HepG2 (cell line): ENCODE measurements at regions not wholly inside any gene's neighbourhood (a gene's known extent, or its start where the extent isn't known, plus 50 kb on each side); places are given as distances from the start of the nearest gene placed in this dataset.

Experiments used
- ATAC-seq: fragments of 200-7000 bp; cut with Tn5 transposase; 3 replicates; pipeline ENCODE4 v1.9.1; 2020; ENCODE audit warnings: mild to moderate bottlenecking, moderate library complexity
- BruUV-seq: library from RNA; stranded (reverse); fragments of 400-500 nt; replicated peaks from 2 replicates; lab custom pipeline; 2021; lab: Mats Ljungman, UMichigan
- CTCF ChIA-PET: fragments of 300-600 bp; formaldehyde crosslinking; extraction: SDS; loops from one replicate; lab custom pipeline; 2021; ENCODE audit warnings: low total read pairs, inconsistent platforms, low intra/inter-chr PET ratio; lab: Yijun Ruan, JAX
- POLR2A ChIA-PET: fragments of 350-600 bp; sonication (Branson Sonifier 250); formaldehyde crosslinking; loops from one replicate; lab custom pipeline; 2020; ENCODE audit warnings: antibody characterized with exemption, inconsistent platforms; lab: Yijun Ruan, JAX
- DNase-seq: peaks from one replicate; pipeline ENCODE4 v3.0.0-alpha.2; 2015; ENCODE audit warnings: low spot score
- FAIRE-seq: peaks from 3 replicates; lab custom pipeline; 2011; peaks lifted over from hg19 to GRCh38; lab: Jason Lieb, UNC
- H2AFZ ChIP-seq: one replicate; pipeline ENCODE4 v1.6.1; 2011; ENCODE audit warnings: low read length, inconsistent platforms
- H3K27ac ChIP-seq: fragments of 300-600 bp; 3 replicates; pipeline ENCODE4 v1.8.0; 2011; ENCODE audit warnings: mixed run types, mild to moderate bottlenecking, mixed read lengths, low read length, inconsistent platforms; ENCODE audit not compliant: insufficient read depth; ENCODE audit errors: extremely low read length
- H3K27me3 ChIP-seq, 2 experiments: fragments of 200-600 bp in 1 of 2; 2 replicates in 1 of 2; 3 replicates in 1 of 2; pipeline versions ENCODE4 v1.6.0 to v1.8.0; 2011; ENCODE audit warnings: low read length in 2 of 2, mild to moderate bottlenecking in 2 of 2, moderate library complexity in 2 of 2, inconsistent platforms in 1 of 2; ENCODE audit not compliant: insufficient read depth in 2 of 2, control insufficient read depth in 1 of 2
- H3K36me3 ChIP-seq, 2 experiments: fragments of 200-600 bp in 1 of 2; replicated peaks in 1 of 2; 2 replicates in 1 of 2; 3 replicates in 1 of 2; pipeline versions ENCODE4 v1.5.1 to v1.8.0; 2011; ENCODE audit warnings: low read length in 2 of 2, inconsistent platforms in 1 of 2; ENCODE audit not compliant: insufficient read depth in 2 of 2, control insufficient read depth in 1 of 2
- H3K4me1 ChIP-seq: 2 replicates; pipeline ENCODE4 v1.5.1; 2012; ENCODE audit warnings: low read length, inconsistent platforms; ENCODE audit not compliant: insufficient read depth
- H3K4me2 ChIP-seq: 2 replicates; pipeline ENCODE4 v1.6.0; 2011; ENCODE audit warnings: low read depth, low read length, inconsistent platforms
- H3K4me3 ChIP-seq, 3 experiments: fragments of 200-600 bp in 1 of 3; sonication (generic), shearing (Covaris generic) in 1 of 3; replicated peaks in 1 of 3; 2 replicates each; pipeline ENCODE4 v1.5.1; 2011 to 2016; ENCODE audit warnings: low read length in 3 of 3, inconsistent platforms in 2 of 3, low read depth in 2 of 3, mild to moderate bottlenecking in 2 of 3, control low read depth in 1 of 3, mixed read lengths in 1 of 3; ENCODE audit not compliant: insufficient read depth in 1 of 3
- H3K79me2 ChIP-seq: one replicate; pipeline ENCODE4 v1.6.1; 2011; ENCODE audit warnings: low read length, inconsistent platforms; ENCODE audit not compliant: insufficient read depth
- H3K9ac ChIP-seq: 2 replicates; pipeline ENCODE4 v1.6.0; 2011; ENCODE audit warnings: mild to moderate bottlenecking, low read depth, low read length, inconsistent platforms; ENCODE audit not compliant: insufficient read depth
- H3K9me3 ChIP-seq: 2 replicates; pipeline ENCODE4 v1.5.1; 2012; ENCODE audit warnings: mild to moderate bottlenecking, low read length
- H4K20me1 ChIP-seq: 2 replicates; pipeline ENCODE4 v1.6.0; 2011; ENCODE audit warnings: inconsistent platforms, mild to moderate bottlenecking, low read length, moderate library complexity; ENCODE audit not compliant: insufficient read depth
- CSRNP1 ChIP-seq: sonication (generic); formaldehyde crosslinking; IDR thresholded peaks from 2 replicates; pipeline ENCODE4 v1.8.1; 2023; ENCODE audit warnings: mild to moderate bottlenecking, missing genetic modification reagents
- KLF12 ChIP-seq: sonication (generic); formaldehyde crosslinking; IDR thresholded peaks from 2 replicates; pipeline ENCODE4 v1.4.0; 2020; ENCODE audit warnings: missing genetic modification reagents, borderline replicate concordance
- MAFF ChIP-seq: IDR thresholded peaks from 2 replicates; pipeline ENCODE4 v1.6.1; 2011; ENCODE audit warnings: low read depth, low read length, improper control_type of control experiment
- SAP130 ChIP-seq: IDR thresholded peaks from 2 replicates; pipeline ENCODE4 v1.6.1; 2016; ENCODE audit warnings: low read depth
- SMAD9 ChIP-seq: sonication (generic); formaldehyde crosslinking; IDR thresholded peaks from 2 replicates; pipeline ENCODE4 v1.5.1; 2020; ENCODE audit warnings: mild to moderate bottlenecking, missing genetic modification reagents
- TERF1 ChIP-seq: sonication (generic); formaldehyde crosslinking; IDR thresholded peaks from 2 replicates; pipeline ENCODE4 v1.8.0; 2022; ENCODE audit warnings: mild to moderate bottlenecking, missing genetic modification reagents, moderate library complexity
- ZBTB38 ChIP-seq: sonication (generic); formaldehyde crosslinking; IDR thresholded peaks from 2 replicates; pipeline ENCODE4 v1.5.1; 2020; ENCODE audit warnings: mild to moderate bottlenecking, missing genetic modification reagents
- ZFP62 ChIP-seq: sonication (generic); formaldehyde crosslinking; IDR thresholded peaks from 2 replicates; pipeline ENCODE4 v1.4.0; 2020; ENCODE audit warnings: missing genetic modification reagents
- ZHX1 ChIP-seq: sonication (generic); formaldehyde crosslinking; IDR thresholded peaks from 2 replicates; pipeline ENCODE4 v1.8.1; 2022; ENCODE audit warnings: low read depth, mild to moderate bottlenecking, missing genetic modification reagents
- ZNF143 ChIP-seq: sonication (generic); formaldehyde crosslinking; IDR thresholded peaks from 2 replicates; pipeline ENCODE4 v1.4.0; 2020; ENCODE audit warnings: missing genetic modification reagents
- ZNF230 ChIP-seq: sonication (generic); formaldehyde crosslinking; IDR thresholded peaks from 2 replicates; pipeline ENCODE4 v1.4.0; 2020; ENCODE audit warnings: mild to moderate bottlenecking, missing genetic modification reagents
- ZNF646 ChIP-seq: sonication (generic); formaldehyde crosslinking; IDR thresholded peaks from 2 replicates; pipeline ENCODE4 v1.9.0; 2021; ENCODE audit warnings: mild to moderate bottlenecking, missing genetic modification reagents
- WGBS: methylation state at CpG from one replicate; pipeline ENCODE4 v1.1.6; 2017; ENCODE audit warnings: low lambda C conversion rate; 5-methylcytosine and 5-hydroxymethylcytosine counted together
- in situ Hi-C: cut with HindIII; loops from 2 replicates; pipeline ENCODE4 v1.10.0; 2017; ENCODE audit warnings: low pct_unique_long_range_greater_than_20kb; ENCODE audit not compliant: extremely low pct_ligation_motif_present
- intact Hi-C: fragments of 100-400 bp; cut with micrococcal nuclease; formaldehyde crosslinking; loops from one replicate; pipeline ENCODE4 v1.10.0; 2022; ENCODE audit not compliant: unreplicated experiment

GRCh38 chr17:6325051-6325450 lies 109.9 kb downstream of the AIPL1 start:
- no peak overlapping the region for H3K4me2 ChIP-seq
- no peak for FAIRE-seq
- no peaks in the 10 kb centered on the region for H3K36me3 ChIP-seq
- 54% methylated on average over 6 of the region's 6 CpGs for WGBS
- H3K27me3 ChIP-seq, result no peaks in the 10 kb centered on the region; a peak in 2 of 5 replicates
- ATAC-seq, result no peak
- intact Hi-C loops (no loop called here), in situ Hi-C loops (no loop called here)
- no peak overlapping the region for H3K9ac ChIP-seq
- H3K9me3 ChIP-seq, result no peaks in the 10 kb centered on the region
- POLR2A ChIA-PET, result no interaction called here
- H2AFZ ChIP-seq, result no peak overlapping the region
- H3K4me1 ChIP-seq, result no peaks in the 10 kb centered on the region
- H3K27ac ChIP-seq, result no peak overlapping the region
- H3K79me2 ChIP-seq, result no peaks in the 10 kb centered on the region
- CTCF ChIA-PET, result no interaction called here
- DNase-seq, result no peak
- no TSS peak for BruUV-seq
- no peak overlapping the region for H3K4me3 ChIP-seq
- no peaks in the 10 kb centered on the region for H4K20me1 ChIP-seq
- TF ChIP-seq TERF1 (CRISPR knock-in tag) (no peak), ZFP62 (CRISPR knock-in tag) (no peak), SAP130 (no peak), ZNF230 (CRISPR knock-in tag) (no peak), ZBTB38 (CRISPR knock-in tag) (no peak), SMAD9 (CRISPR knock-in tag) (no peak), KLF12 (CRISPR knock-in tag) (no peak), ZHX1 (no peak), CSRNP1 (no peak), ZNF646 (CRISPR knock-in tag) (no peak), ZNF143 (CRISPR knock-in tag) (no peak), MAFF (no peak)
